ENCODE measurements at regions not wholly inside any gene's neighbourhood (a gene's known extent, or its start where the extent isn't known, plus 50 kb on each side); places are given as distances from the start of the nearest gene placed in this dataset.

DNA sequence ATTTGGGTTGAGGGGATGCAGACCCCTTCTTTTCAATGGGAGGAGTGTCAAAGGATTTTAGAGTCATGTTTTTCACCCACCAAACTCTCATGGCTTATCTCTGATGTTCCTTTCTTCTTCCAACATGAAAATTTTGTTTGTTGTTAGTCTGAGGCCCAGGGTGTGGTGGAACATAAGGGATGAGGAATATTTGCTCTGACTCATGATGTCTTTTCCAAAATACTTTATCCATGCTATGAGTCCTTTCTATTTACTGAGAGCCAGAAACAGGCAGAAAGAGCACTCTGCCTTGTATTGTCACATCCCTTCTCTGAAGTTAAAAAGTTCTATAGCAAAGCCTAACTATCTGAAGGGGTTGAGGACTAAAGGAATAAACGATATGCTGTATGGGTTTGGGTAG lies 61.6 kb upstream of the GYPA start:
- Histone ChIP-seq H3K4me3 (ENCODE audit: low read depth, low read length, poor library complexity, severe bottlenecking) (no peak overlapping the region), H3K27me3 (replicated peaks; ENCODE audit: insufficient read depth, low read depth, low read length, poor library complexity) (no peaks in the 10 kb centered on the region), H3K4me1 (ENCODE audit: insufficient read depth, low read length, poor library complexity, severe bottlenecking) (no peaks in the 10 kb centered on the region), H3K27ac (ENCODE audit: low read depth, low read length, poor library complexity, severe bottlenecking) (no peak overlapping the region), H3K9me3 (ENCODE audit: low read depth, low read length, poor library complexity, severe bottlenecking) (no peaks in the 10 kb centered on the region), H3K36me3 (ENCODE audit: insufficient read depth, low read length, poor library complexity, severe bottlenecking) (no peaks in the 10 kb centered on the region)
- CTCF ChIA-PET, result no interaction called here
- POLR2A ChIA-PET (ENCODE audit: low non-redundant PET), result no interaction called here
- intact Hi-C loops (cut with micrococcal nuclease; ENCODE audit: unreplicated experiment), result no loop called here
- no peak for DNase-seq (ENCODE audit: low spot score)
- BruUV-seq (replicated peaks), result no TSS peak
- no peak for TF ChIP-seq CTCF (conservative IDR thresholded peaks at IDR 0.05; ENCODE audit: low read depth, low read length)
- no peak for TF ChIP-seq EZH2 (IDR thresholded peaks at IDR 0.05; ENCODE audit: borderline replicate concordance, low read depth, low read length, poor library complexity, severe bottlenecking)

DNA sequence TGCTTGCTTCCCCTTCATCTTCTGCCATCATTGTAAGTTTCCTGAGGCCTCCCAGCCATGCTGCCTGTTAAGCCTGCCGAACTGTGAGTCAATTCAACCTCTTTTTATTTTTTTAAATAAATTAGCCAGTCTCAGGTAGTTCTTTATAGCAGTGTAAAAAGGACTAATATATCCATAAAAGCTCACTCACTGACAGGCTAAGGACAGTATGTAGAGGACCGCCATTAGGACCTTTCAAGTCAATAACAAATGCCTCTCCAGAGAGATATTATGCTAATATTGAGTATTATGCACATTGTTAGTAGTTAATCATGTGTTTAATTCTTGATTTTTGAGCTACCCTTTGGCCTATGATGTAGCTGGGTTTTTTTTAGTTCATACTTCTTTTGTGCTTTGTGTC lies 62.6 kb upstream of the GYPA start:
- no peaks in the 10 kb centered on the region for H3K9me3 ChIP-seq (ENCODE audit: low read depth, low read length, poor library complexity, severe bottlenecking)
- no peak overlapping the region for H3K27ac ChIP-seq (ENCODE audit: low read depth, low read length, poor library complexity, severe bottlenecking)
- ChIA-PET POLR2A (ENCODE audit: low non-redundant PET) (no interaction called here), CTCF (no interaction called here)
- H3K36me3 ChIP-seq (ENCODE audit: insufficient read depth, low read length, poor library complexity, severe bottlenecking), result no peaks in the 10 kb centered on the region
- TF ChIP-seq EZH2 (IDR thresholded peaks at IDR 0.05; ENCODE audit: borderline replicate concordance, low read depth, low read length, poor library complexity, severe bottlenecking) (no peak), CTCF (conservative IDR thresholded peaks at IDR 0.05; ENCODE audit: low read depth, low read length) (no peak)
- no peak overlapping the region for H3K4me3 ChIP-seq (ENCODE audit: low read depth, low read length, poor library complexity, severe bottlenecking)
- BruUV-seq (replicated peaks), result no TSS peak
- no peak for DNase-seq (ENCODE audit: low spot score)
- intact Hi-C loops (cut with micrococcal nuclease; ENCODE audit: unreplicated experiment), result no loop called here
- H3K27me3 ChIP-seq (replicated peaks; ENCODE audit: insufficient read depth, low read depth, low read length, poor library complexity), result no peaks in the 10 kb centered on the region
- H3K4me1 ChIP-seq (ENCODE audit: insufficient read depth, low read length, poor library complexity, severe bottlenecking), result no peaks in the 10 kb centered on the region

GRCh38 chr4:144204431-144204830 lies 63.9 kb upstream of the GYPA start:
- ChIA-PET CTCF (no interaction called here), POLR2A (ENCODE audit: low non-redundant PET) (no interaction called here)
- TF ChIP-seq CTCF (conservative IDR thresholded peaks at IDR 0.05; ENCODE audit: low read depth, low read length) (no peak), EZH2 (IDR thresholded peaks at IDR 0.05; ENCODE audit: borderline replicate concordance, low read depth, low read length, poor library complexity, severe bottlenecking) (no peak)
- Histone ChIP-seq H3K27me3 (replicated peaks; ENCODE audit: insufficient read depth, low read depth, low read length, poor library complexity) (no peaks in the 10 kb centered on the region), H3K4me3 (ENCODE audit: low read depth, low read length, poor library complexity, severe bottlenecking) (no peak overlapping the region), H3K4me1 (ENCODE audit: insufficient read depth, low read length, poor library complexity, severe bottlenecking) (no peaks in the 10 kb centered on the region), H3K27ac (ENCODE audit: low read depth, low read length, poor library complexity, severe bottlenecking) (no peak overlapping the region), H3K9me3 (ENCODE audit: low read depth, low read length, poor library complexity, severe bottlenecking) (no peaks in the 10 kb centered on the region), H3K36me3 (ENCODE audit: insufficient read depth, low read length, poor library complexity, severe bottlenecking) (no peaks in the 10 kb centered on the region)
- no peak for DNase-seq (ENCODE audit: low spot score)
- no TSS peak for BruUV-seq (replicated peaks)
- intact Hi-C loops (cut with micrococcal nuclease; ENCODE audit: unreplicated experiment), result no loop called here
